ENCODE measurements at regions not wholly inside any gene's neighbourhood (a gene's known extent, or its start where the extent isn't known, plus 50 kb on each side); places are given as distances from the start of the nearest gene placed in this dataset.

DNA sequence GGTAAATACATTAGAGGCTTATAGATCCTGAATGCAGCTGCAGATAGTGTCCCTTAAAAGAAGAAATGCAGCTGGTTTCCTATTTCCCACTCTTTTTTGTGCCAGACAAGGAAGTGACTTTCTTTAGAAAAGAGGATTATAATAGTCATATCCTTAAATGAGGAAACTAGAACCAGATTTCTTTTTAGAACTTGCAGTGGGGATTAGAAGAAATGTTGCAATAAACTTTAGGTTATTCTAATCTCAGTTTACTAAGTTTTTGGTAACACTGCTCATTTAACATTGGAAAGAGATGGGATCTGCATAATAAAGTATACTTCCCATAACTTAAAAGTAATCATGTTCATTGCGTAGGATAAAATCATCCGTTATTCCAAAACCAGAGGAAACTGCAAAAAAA is 101.9 kb downstream of the SLIT2 start:
- H3K27me3 ChIP-seq: no peaks in the 10 kb centered on the region
- no peaks in the 10 kb centered on the region for H3K9me3 ChIP-seq
- intact Hi-C loops (cut with DNase I): no loop called here
- ATAC-seq: no peak
- no peak for DNase-seq
- H3K4me3 ChIP-seq: no peak overlapping the region
- no peak for TF ChIP-seq CTCF (IDR thresholded peaks at IDR 0.05)
- no peaks in the 10 kb centered on the region for H3K36me3 ChIP-seq
- H3K27ac ChIP-seq: no peak overlapping the region
- H3K4me1 ChIP-seq: peaks cover 0 to 5% (median 0%) of the 10 kb centered on the region in 9 donors
- WGBS, 2 donors: 72 to 75% methylated on average over 2 of the region's 2 CpGs

DNA sequence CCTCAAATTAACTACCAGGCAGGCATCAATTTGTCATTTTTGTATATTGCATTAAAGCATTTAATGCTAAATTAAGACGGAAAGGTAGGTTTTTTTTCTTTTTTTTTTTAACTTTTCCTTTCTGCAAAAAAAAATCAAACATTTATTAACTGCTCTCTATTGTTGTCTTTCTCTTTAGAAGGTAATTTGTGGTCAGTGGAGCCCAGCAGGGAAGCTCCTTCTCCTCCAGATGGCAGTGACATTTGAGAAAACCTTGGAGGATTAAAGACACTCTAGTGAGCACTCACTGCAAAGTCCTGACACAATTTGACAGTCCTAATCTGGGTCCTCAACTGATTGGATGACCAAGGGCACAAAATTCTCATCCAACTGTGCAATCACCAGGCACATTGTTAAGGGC is 102.4 kb downstream of the SLIT2 start:
- DNase-seq (no peak), ATAC-seq (no peak)
- Histone ChIP-seq H3K4me1 (peaks cover 0 to 5% (median 0%) of the 10 kb centered on the region in 9 donors), H3K4me3 (no peak overlapping the region), H3K27me3 (no peaks in the 10 kb centered on the region), H3K36me3 (no peaks in the 10 kb centered on the region), H3K27ac (no peak overlapping the region), H3K9me3 (no peaks in the 10 kb centered on the region)
- intact Hi-C loops (cut with DNase I): no loop called here
- no peak for TF ChIP-seq CTCF (IDR thresholded peaks at IDR 0.05)
- WGBS, 2 donors: 58 to 65% methylated on average over 1 of the region's 1 CpG

DNA sequence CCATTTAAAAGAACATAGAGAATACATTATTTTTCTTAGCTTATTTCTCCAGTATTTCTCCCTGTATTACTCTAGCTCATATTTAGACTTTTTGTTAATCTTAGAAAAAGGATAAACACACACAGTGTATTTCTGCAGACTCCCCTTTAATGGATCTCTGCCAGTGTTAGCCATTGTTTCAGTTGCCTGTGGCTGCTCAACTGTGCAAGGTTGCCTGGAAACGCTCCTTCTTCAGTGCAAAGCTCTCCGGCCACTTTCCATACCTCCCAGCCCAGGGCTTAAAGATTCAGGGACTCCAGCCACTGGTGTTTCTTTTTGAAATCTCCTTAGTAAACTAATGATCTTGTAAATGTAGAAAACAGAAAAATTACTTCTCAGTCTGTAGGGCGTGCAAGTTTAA is 104.9 kb downstream of the SLIT2 start:
- intact Hi-C loops (cut with DNase I): no loop called here
- Histone ChIP-seq H3K4me3 (no peak overlapping the region), H3K27me3 (no peaks in the 10 kb centered on the region), H3K4me1 (peaks cover 0 to 5% (median 0%) of the 10 kb centered on the region in 9 donors), H3K36me3 (no peaks in the 10 kb centered on the region), H3K9me3 (no peaks in the 10 kb centered on the region), H3K27ac (no peak overlapping the region)
- DNase-seq: no peak
- no peak for ATAC-seq
- WGBS, 2 donors: 44 to 46% methylated on average over 3 of the region's 3 CpGs
- no peak for TF ChIP-seq CTCF (IDR thresholded peaks at IDR 0.05)

DNA sequence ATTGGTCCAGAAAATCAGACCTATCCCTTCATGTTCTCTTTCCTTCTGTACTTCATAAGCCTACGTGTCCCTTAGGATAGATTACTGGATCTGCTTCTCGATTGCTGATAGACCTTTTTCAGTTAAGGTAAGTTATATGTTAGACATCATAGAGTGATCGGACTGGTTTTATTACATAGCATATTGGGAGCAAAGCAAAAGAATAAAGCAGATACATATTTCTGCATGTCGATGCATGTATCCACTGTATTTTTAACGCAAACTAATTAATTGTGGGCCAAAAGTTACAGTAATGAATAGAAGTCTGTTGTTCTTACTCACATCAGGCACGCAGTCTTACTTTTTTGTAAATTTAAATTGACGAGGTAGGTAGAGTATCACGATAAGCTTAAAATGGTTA is 106.4 kb downstream of the SLIT2 start:
- H3K36me3 ChIP-seq: no peaks in the 10 kb centered on the region
- WGBS, 2 donors: 96 to 97% methylated on average over 8 of the region's 8 CpGs
- intact Hi-C loops (cut with DNase I): no loop called here
- H3K9me3 ChIP-seq: no peaks in the 10 kb centered on the region
- ATAC-seq: no peak
- H3K27me3 ChIP-seq: no peaks in the 10 kb centered on the region
- H3K27ac ChIP-seq: no peak overlapping the region
- TF ChIP-seq CTCF (IDR thresholded peaks at IDR 0.05): no peak
- H3K4me1 ChIP-seq: peaks cover 0 to 5% (median 0%) of the 10 kb centered on the region in 9 donors
- H3K4me3 ChIP-seq: no peak overlapping the region
- DNase-seq: no peak

DNA sequence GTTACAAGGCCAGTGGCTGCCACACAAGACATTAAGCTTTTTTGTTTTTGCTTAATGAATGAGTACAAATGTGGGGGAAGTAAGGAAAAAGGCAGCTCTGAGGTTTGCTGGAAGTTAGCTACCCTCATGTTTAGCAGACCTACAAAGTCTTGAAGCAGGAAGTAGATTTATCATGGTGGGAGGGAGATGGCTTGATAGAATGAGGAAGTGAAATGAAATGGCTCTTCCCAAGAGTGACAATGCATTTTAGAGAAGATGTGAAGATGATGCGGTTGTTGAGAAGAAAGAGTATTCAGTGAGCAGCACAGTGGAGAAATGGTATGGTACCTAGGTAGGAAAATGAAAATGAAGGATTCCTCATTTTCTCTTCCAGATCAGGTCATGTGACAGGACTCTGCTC is 108.0 kb downstream of the SLIT2 start:
- 93 to 96% methylated on average over 1 of the region's 1 CpG for WGBS, 2 donors
- ATAC-seq (no peak), DNase-seq (no peak)
- Histone ChIP-seq H3K4me1 (peaks cover 0 to 5% (median 0%) of the 10 kb centered on the region in 9 donors), H3K36me3 (no peaks in the 10 kb centered on the region), H3K27ac (no peak overlapping the region), H3K27me3 (no peaks in the 10 kb centered on the region), H3K4me3 (no peak overlapping the region), H3K9me3 (no peaks in the 10 kb centered on the region)
- intact Hi-C loops (cut with DNase I): no loop called here
- TF ChIP-seq CTCF (IDR thresholded peaks at IDR 0.05): no peak

Data from heart right ventricle (tissue), 16 donors.